HG02588 (cell line): ENCODE measurements at regions not wholly inside any gene's neighbourhood (a gene's known extent, or its start where the extent isn't known, plus 50 kb on each side); places are given as distances from the start of the nearest gene placed in this dataset.

Experiments
- ATAC-seq: cut with Tn5 transposase; IDR thresholded peaks from one replicate; pipeline ENCODE4 v1.9.1; 2021; ENCODE audit warnings: mild to moderate bottlenecking, moderate library complexity; ENCODE audit not compliant: unreplicated experiment

- ATAC-seq: no peak
Measured at GRCh38 chr17:73750975-73751374, 106.7 kb upstream of the SDK2 start.

GRCh38 chr17:73753751-73754496, 109.7 kb upstream of the SDK2 start:
- ATAC-seq: no peak

GRCh38 chr17:73754886-73755400, 110.7 kb upstream of the SDK2 start:
- ATAC-seq: no peak

- ATAC-seq: no peak
Measured at GRCh38 chr17:73757420-73757819, 113.2 kb upstream of the SDK2 start.

GRCh38 chr17:73758245-73758644, 114.0 kb upstream of the SDK2 start:
- ATAC-seq: no peak

- no peak for ATAC-seq
Measured at GRCh38 chr17:73759324-73759723, 115.1 kb upstream of the SDK2 start.

- no peak for ATAC-seq
Measured at GRCh38 chr17:73759734-73760438, 115.6 kb upstream of the SDK2 start.

GRCh38 chr17:73760439-73760758, 116.2 kb upstream of the SDK2 start:
- no peak for ATAC-seq

- ATAC-seq: no peak
Measured at GRCh38 chr17:73765824-73766563, 121.7 kb upstream of the SDK2 start.

- no peak for ATAC-seq
Measured at GRCh38 chr17:73767696-73768095, 123.5 kb upstream of the SDK2 start.

- ATAC-seq: no peak
Measured at GRCh38 chr17:73768691-73769090, 124.4 kb upstream of the SDK2 start.

- no peak for ATAC-seq
Measured at GRCh38 chr17:73769479-73769878, 125.2 kb upstream of the SDK2 start.

GRCh38 chr17:73770115-73770848, 126.0 kb upstream of the SDK2 start:
- ATAC-seq: no peak

- ATAC-seq: no peak
Measured at GRCh38 chr17:73770849-73771229, 126.6 kb upstream of the SDK2 start.

GRCh38 chr17:73772107-73772705, 128.0 kb upstream of the SDK2 start:
- no peak for ATAC-seq

- no peak for ATAC-seq
Measured at GRCh38 chr17:73773702-73774101, 129.5 kb upstream of the SDK2 start.

- no peak for ATAC-seq
Measured at GRCh38 chr17:73774852-73775251, 130.6 kb upstream of the SDK2 start.

GRCh38 chr17:73776351-73777130, 132.3 kb upstream of the SDK2 start:
- ATAC-seq: no peak

- ATAC-seq: no peak
Measured at GRCh38 chr17:73777131-73777449, 132.8 kb upstream of the SDK2 start.

GRCh38 chr17:73782231-73782630, 138.0 kb upstream of the SDK2 start:
- ATAC-seq: no peak
